Renal pelvis (tissue), 1 donor: ENCODE measurements at regions not wholly inside any gene's neighbourhood (a gene's known extent, or its start where the extent isn't known, plus 50 kb on each side); places are given as distances from the start of the nearest gene placed in this dataset.

Source experiments
- DNase-seq: peaks from one replicate; pipeline ENCODE4 v3.0.0-alpha.2; 2013

DNA sequence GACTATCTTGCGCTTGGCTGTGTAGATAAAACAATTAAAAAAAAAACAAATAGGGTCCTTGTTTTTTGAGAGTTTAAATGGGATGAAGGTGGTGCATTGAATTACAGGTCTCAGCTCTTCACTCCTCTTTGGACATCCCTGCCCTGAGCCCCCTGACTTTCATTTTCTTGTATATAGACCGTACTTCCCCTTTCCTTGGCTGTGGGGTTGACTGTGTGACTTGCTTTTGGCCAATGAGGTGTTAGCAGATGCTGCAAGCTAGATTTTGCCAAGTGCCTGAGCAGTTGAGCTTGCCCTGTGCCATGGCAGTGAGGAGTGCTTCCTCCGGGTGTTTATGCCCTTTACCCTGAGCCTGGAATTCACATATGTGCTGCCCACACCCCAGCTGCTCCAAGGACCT lies 386.1 kb upstream of the ZFP64 start:
- no peak for DNase-seq

- DNase-seq = no peak
Measured at GRCh38 chr20:52572687-52573086, 381.1 kb upstream of the ZFP64 start.

GRCh38 chr20:52569201-52569600 lies 377.6 kb upstream of the ZFP64 start:
- no peak for DNase-seq

DNA sequence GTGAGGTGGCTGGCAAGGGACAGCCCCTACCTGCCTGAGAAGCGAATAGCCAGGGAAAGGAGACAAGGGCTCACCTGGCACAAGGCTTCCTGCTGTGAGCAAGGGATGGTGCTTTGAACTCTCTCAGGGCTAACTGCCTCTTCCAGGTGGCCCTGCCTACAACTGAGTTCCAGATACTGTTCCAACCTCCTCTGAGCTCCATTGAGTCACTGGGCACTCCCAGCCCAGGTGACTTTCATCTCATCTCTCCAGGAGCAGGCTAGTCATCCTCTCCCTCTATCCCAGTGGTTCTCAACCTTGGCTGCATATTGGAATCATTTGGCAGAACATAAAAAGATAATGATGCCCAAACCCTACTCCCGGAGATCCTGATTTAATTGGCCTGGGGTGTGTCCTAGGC lies 374.0 kb upstream of the ZFP64 start:
- DNase-seq = no peak

GRCh38 chr20:52564594-52564993 lies 373.0 kb upstream of the ZFP64 start:
- DNase-seq = no peak

- no peak for DNase-seq
Measured at GRCh38 chr20:52552181-52552872, 360.7 kb upstream of the ZFP64 start.

DNA sequence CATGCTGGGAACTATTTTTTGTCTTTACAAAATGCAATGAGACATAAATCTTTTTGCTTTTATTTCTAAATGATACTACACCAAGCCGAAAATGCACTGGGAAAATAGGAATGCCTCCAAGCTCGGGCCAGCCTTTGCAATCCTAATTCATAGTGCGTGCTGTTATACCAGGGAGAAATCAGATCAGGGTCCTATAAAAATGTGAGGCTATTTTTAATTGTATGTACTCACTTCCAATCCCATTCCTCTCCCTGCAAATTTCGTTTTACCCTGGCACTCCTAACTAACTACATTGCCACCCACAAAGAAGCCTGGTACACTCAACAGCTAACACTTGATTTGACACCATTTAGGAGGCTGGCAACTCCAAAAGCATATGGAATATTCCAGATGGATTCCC lies 350.6 kb upstream of the ZFP64 start:
- no peak for DNase-seq

GRCh38 chr20:52540509-52540908 lies 348.9 kb upstream of the ZFP64 start:
- DNase-seq = no peak

DNA sequence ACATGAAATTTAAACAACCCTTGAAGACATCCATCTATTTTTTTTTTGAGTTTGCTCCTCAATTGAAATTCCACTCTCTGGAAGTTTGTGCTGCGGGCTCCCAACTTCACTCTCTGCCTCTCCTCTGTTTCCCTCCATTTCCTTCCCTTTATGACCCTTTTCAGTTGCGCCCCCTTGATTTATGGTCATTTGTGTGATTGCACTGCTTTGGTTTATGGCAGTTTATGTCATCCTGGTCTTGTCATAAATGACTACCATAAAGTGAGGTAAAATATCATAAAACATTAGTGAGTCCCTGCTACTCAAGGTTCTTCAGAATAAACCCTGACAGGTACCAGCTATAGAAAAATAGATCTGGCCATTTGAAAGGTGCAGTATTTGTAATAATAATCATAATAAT lies 348.3 kb upstream of the ZFP64 start:
- no peak for DNase-seq

- DNase-seq = no peak
Measured at GRCh38 chr20:52536841-52537400, 345.3 kb upstream of the ZFP64 start.

- DNase-seq = no peak
Measured at GRCh38 chr20:52536040-52536439, 344.5 kb upstream of the ZFP64 start.

DNA sequence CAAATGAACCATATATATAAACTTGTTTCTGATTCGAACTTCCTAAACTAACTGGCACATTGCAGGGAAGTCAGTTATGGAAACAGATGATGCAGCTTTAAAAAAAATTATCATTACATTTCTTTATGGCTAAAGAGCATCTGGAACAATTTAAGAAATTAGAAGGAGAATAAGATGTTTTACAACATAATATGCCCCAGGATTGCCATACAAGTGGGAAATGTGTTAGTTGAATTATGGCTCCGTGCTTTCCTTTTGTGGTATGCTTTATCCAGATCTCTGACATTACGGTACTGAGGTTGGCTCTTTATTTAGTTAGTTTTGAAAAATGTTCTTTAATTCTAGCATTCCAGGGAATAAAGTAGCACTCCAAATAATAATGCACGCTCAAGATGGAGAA lies 343.0 kb upstream of the ZFP64 start:
- DNase-seq = no peak

GRCh38 chr20:52533401-52533800 lies 341.8 kb upstream of the ZFP64 start:
- DNase-seq = no peak

GRCh38 chr20:52532674-52533073 lies 341.1 kb upstream of the ZFP64 start:
- no peak for DNase-seq

DNA sequence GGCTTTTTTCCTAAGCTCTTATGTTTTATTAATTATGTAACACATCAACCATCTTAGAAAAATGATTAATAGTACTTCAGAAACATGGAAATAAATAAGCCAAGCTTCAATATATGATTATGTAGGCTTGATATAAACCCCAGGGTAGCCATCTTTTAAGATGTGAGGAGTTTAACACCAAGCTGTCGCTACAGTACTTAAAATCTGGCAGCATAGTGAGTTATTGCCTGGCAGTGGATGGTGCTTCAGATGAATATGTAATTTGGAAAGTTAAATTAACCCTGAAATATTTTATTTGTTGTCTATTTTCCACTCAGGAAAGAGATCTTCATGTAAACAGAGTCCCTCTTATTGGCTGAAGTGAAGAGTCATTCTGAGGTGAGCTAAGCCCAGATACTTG lies 339.0 kb upstream of the ZFP64 start:
- no peak for DNase-seq

- DNase-seq = no peak
Measured at GRCh38 chr20:52529826-52530225, 338.2 kb upstream of the ZFP64 start.

GRCh38 chr20:52524861-52525260 lies 333.3 kb upstream of the ZFP64 start:
- no peak for DNase-seq

DNA sequence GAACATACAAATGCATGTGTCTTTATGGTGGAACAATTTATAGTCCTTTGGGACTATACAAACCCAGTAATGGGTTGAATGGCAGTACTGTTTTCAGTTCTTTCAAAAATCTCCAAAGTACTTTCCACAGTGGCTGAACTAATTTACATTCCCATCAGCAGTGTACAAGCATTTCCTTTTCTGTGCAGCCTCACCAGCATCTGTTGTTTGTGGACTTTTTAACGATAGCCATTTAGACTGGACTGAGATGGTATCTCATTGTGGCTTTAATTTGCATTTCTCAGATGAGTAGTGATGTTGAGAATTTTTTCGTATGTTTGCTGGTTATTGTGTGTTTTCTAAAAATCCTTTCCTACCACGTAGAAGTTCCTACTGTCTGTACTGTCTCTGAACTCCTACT lies 327.2 kb upstream of the ZFP64 start:
- DNase-seq = no peak

GRCh38 chr20:52515877-52516276 lies 324.3 kb upstream of the ZFP64 start:
- no peak for DNase-seq

DNA sequence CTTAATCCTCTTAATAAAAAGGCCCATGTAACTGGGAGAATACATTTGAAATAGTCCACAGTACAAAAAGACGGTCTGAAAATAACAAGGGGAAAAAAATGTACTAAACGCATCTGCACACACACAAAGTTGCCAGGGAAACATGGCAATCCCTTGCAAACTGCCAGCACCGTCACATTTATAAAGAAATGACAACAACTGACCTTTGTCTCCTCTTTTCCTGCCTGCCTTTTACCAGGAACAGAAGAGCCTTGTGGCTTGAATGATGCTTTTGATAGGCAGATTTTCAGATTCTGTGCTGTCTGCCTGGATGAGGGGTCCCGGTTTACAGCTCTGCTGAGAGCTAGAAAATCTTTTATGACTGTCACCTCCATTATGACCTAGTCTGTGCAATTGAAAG lies 308.6 kb upstream of the ZFP64 start:
- DNase-seq = no peak

GRCh38 chr20:52497731-52498130 lies 306.2 kb upstream of the ZFP64 start:
- no peak for DNase-seq

GRCh38 chr20:52496191-52496590 lies 304.6 kb upstream of the ZFP64 start:
- DNase-seq = no peak

DNA sequence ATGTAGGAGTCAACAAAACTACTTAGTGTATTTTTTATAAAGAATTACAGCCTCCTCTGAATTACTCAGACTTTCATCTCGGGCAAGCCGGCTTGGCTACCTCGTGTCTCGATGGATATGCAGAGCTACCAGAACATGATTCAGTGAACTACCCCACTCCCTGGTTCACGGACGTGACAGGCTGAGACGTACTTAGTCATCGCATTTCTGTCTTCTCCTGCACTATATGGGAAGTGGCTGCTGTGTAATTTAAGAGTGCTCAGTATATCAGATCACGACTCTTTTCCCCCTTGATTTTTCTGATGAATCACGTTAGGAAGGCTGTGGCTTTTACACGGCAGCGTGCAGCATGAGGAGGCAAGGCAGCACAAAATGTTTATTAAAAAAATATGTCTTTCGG lies 302.7 kb upstream of the ZFP64 start:
- DNase-seq = no peak

GRCh38 chr20:52493171-52493721 lies 301.7 kb upstream of the ZFP64 start:
- peak; percentile 76 for DNase-seq
